ENCODE measurements at regions not wholly inside any gene's neighbourhood (a gene's known extent, or its start where the extent isn't known, plus 50 kb on each side); places are given as distances from the start of the nearest gene placed in this dataset.

DNA sequence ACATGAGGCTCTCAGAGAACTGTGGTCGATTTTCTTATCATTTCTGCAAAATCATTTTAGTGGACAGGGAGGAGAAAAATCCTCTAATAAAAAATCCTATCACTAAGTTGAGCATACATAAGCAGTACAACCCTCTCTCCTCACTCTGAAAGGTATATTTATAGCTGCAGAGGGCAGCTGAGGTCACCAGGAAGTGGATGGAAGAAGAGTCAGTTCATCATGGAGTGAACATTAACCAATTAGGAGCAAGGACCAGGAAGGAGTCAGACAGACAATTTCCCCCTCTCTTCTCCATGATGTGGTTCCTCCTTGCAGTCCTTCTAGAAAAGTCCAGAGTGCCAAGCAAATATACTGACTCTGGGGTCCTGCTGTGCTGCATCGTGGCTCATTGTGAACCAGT is 253.7 kb downstream of the TOX3 start:
- Mint-ChIP-seq H3K27ac (no peak overlapping the region), H3K9me3 (no peaks in the 10 kb centered on the region), H3K36me3 (no peaks in the 10 kb centered on the region), H3K4me1 (ENCODE audit: unreplicated experiment) (peaks cover 13% of the 10 kb centered on the region), H3K27me3 (peaks cover 15% of the 10 kb centered on the region), H3K4me3 (no peak overlapping the region)
- DNase-seq (ENCODE audit: extremely low spot score, unreplicated experiment) = no peak
- TF ChIP-seq, protein P1, sequence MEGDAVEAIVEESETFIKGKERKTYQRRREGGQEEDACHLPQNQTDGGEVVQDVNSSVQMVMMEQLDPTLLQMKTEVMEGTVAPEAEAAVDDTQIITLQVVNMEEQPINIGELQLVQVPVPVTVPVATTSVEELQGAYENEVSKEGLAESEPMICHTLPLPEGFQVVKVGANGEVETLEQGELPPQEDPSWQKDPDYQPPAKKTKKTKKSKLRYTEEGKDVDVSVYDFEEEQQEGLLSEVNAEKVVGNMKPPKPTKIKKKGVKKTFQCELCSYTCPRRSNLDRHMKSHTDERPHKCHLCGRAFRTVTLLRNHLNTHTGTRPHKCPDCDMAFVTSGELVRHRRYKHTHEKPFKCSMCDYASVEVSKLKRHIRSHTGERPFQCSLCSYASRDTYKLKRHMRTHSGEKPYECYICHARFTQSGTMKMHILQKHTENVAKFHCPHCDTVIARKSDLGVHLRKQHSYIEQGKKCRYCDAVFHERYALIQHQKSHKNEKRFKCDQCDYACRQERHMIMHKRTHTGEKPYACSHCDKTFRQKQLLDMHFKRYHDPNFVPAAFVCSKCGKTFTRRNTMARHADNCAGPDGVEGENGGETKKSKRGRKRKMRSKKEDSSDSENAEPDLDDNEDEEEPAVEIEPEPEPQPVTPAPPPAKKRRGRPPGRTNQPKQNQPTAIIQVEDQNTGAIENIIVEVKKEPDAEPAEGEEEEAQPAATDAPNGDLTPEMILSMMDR (conservative IDR thresholded peaks at IDR 0.05) = no peak

DNA sequence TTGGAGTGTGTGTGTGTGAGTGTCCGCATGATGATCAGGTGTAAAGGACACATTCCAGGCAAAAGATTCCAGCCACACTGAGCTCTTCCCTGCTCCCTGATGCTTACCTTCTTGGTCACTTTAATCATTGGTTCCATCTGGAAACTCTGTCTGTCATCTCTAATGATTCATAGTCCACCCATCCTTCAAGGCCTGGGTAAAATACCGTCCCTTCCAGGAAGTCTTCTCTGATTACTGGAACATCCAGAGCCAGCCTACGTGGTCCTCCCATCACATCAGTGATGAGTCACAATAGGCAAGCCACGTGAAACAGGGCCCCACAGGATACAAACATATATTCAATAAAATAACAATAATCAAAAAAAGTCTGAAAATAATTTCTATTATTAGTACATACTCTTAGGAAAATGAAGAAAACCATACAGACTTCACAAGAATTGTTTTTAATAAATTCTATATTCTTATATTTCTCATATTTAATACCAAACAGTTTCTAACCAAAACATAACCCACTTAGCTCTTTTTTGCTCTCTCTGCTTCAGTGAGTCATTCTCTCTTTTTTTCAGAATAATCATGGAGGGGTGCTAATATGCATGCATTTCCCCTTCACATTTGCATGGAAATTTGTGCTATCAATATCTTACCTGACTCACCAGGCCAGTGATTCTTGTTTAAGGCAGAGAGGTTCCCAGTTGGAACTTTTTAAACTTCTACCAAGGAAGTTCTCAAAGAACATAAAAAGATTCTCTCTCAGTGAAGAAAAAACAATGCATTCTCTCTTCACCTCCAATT is 263.2 kb downstream of the TOX3 start:
- Mint-ChIP-seq H3K4me1 (ENCODE audit: unreplicated experiment) (no peaks in the 10 kb centered on the region), H3K36me3 (no peaks in the 10 kb centered on the region), H3K27me3 (peaks cover 54% of the 10 kb centered on the region), H3K9me3 (no peaks in the 10 kb centered on the region), H3K27ac (no peak overlapping the region), H3K4me3 (no peak overlapping the region)
- DNase-seq (ENCODE audit: extremely low spot score, unreplicated experiment) = no peak
- TF ChIP-seq, protein P1 (conservative IDR thresholded peaks at IDR 0.05) = no peak

DNA sequence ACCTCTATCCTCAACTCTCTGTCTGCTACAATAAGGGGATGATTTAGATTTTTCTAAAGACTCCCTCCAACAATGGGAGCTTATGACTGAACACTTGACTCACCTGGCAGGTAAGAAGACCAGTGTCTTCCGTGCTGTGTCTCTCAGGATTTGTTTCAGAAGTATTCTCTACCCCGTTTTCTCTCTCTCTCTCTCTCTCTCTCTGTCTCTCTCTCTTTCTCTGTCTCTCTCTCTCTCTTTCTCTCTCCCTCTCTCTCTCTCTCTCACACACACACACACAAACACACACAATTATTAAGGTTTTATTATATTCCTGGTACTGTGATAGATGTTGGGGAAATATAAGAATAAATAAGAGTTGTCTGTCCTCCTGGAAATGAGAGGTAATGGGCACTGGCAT is 263.9 kb downstream of the TOX3 start:
- TF ChIP-seq, protein P1 (conservative IDR thresholded peaks at IDR 0.05) = no peak
- Mint-ChIP-seq H3K36me3 (no peaks in the 10 kb centered on the region), H3K27me3 (peaks cover 50% of the 10 kb centered on the region), H3K9me3 (no peaks in the 10 kb centered on the region), H3K27ac (no peak overlapping the region), H3K4me3 (no peak overlapping the region), H3K4me1 (ENCODE audit: unreplicated experiment) (no peaks in the 10 kb centered on the region)
- DNase-seq (ENCODE audit: extremely low spot score, unreplicated experiment) = no peak

DNA sequence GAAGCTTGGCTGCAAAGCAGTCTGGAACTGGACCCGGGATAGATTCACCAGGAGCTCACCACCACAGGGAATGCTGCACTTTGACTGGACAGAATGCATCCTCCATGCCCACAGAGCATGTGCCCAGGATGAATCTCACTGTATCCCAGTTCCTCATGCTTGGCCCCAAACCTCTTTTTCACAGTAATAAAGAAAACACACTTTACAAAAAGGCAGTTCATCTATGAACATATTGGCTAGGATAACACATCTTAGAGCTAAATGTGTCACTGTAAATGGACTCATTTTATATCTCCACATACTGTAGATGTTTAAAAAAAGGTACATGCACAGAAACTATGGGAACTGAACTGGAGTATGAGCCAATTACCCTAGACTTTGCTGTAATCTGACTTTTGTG is 266.9 kb downstream of the TOX3 start:
- no peaks in the 10 kb centered on the region for H3K36me3 Mint-ChIP-seq
- no peak overlapping the region for H3K4me3 Mint-ChIP-seq
- TF ChIP-seq, protein P1 (conservative IDR thresholded peaks at IDR 0.05) = no peak
- no peaks in the 10 kb centered on the region for H3K9me3 Mint-ChIP-seq
- H3K27me3 Mint-ChIP-seq = peaks cover 58% of the 10 kb centered on the region
- H3K4me1 Mint-ChIP-seq (ENCODE audit: unreplicated experiment) = no peaks in the 10 kb centered on the region
- DNase-seq (ENCODE audit: extremely low spot score, unreplicated experiment) = no peak
- H3K27ac Mint-ChIP-seq = no peak overlapping the region

DNA sequence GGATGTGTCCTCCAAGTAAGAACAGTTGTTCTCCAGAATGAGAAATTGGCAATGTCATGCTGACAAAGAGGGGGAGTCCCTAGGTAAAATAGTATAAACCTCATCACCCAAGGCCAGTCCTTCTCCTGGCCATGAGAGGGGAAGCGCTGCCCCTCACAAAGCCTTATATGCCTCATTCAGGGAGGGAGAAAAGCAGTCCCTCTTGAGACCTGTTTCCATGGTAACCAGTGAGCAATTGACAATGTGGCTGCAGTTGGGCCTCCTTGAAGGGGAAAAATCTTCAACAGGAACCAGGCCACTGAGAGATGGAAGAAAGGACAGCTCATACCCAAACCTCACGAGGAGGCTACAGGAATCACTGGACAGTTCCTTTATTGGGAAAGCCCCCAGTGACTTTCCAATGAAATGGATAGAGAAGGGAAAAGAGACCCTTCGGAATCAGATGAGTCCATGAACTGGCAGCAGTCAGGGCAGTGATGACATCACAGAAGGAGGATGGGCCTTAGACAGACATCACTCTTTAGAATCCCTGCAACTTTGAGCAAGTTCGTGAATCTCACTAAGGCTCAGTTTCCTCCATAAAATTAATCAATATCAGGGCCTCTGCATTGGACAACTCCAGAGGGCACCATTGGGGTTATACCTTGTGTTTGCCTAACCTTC is 275.7 kb downstream of the TOX3 start:
- Mint-ChIP-seq H3K4me3 (no peak overlapping the region), H3K4me1 (ENCODE audit: unreplicated experiment) (peaks cover 13% of the 10 kb centered on the region), H3K36me3 (no peaks in the 10 kb centered on the region), H3K27ac (no peak overlapping the region), H3K9me3 (no peaks in the 10 kb centered on the region), H3K27me3 (peaks cover 31% of the 10 kb centered on the region)
- DNase-seq (ENCODE audit: extremely low spot score, unreplicated experiment) = no peak
- TF ChIP-seq, protein P1 (conservative IDR thresholded peaks at IDR 0.05) = no peak
